ENCODE measurements at regions not wholly inside any gene's neighbourhood (a gene's known extent, or its start where the extent isn't known, plus 50 kb on each side); places are given as distances from the start of the nearest gene placed in this dataset.
A peak's percentile ranks its signal among the peaks of the same experiment; 100 is the strongest.

DNA sequence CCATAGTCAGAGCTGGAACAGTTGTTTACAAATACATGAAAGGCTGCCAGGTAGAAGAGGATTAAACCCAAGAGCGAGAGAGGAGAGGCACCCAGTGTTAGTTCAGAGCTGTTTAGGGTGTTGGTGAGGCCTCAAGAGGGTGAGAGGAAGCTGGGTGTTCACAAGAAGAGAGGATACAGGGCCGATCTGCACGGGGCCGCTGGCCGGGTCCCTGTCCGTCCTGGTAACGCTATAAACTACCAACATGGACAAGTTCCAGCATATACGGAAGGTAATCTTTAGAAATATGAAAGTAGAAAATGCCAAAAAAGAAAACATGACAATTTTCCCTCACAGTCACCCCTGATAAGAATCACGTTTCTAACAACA lies 109.7 kb downstream of the TMEM18 start:
- DNase-seq (no peak), ATAC-seq (no peak)
- Histone ChIP-seq H3K79me2 (ENCODE audit: low read length) (no peaks in the 10 kb centered on the region), H3K27ac (ENCODE audit: low read length) (peak overlapping the region; percentile 82), H3F3A (ENCODE audit: low read length, unreplicated experiment) (no peaks in the 10 kb centered on the region), H3K4me3 (ENCODE audit: low read length) (peak overlapping the region; percentile 48; the same call in 1 of the 2 replicates), H2AFZ (ENCODE audit: low read length) (peak overlapping the region; percentile 76), H3K4me1 (ENCODE audit: insufficient read depth, low read length) (peaks cover 24% of the 10 kb centered on the region), H3K9me3 (ENCODE audit: low read length) (no peaks in the 10 kb centered on the region), H3K4me2 (ENCODE audit: low read length) (peak overlapping the region; percentile 77), H4K20me1 (ENCODE audit: low read length) (no peaks in the 10 kb centered on the region), H3K9ac (ENCODE audit: low read length) (peak overlapping the region; percentile 61), H3K27me3 (ENCODE audit: low read length) (no peaks in the 10 kb centered on the region), H3K36me3 (ENCODE audit: low read depth, low read length) (no peaks in the 10 kb centered on the region), H3K9me2 (replicated peaks; ENCODE audit: low read length) (no peaks in the 10 kb centered on the region)
- TF ChIP-seq EZH2 (IDR thresholded peaks at IDR 0.05; ENCODE audit: low read length, unreplicated experiment), result no peak
- TF ChIP-seq, protein P1, sequence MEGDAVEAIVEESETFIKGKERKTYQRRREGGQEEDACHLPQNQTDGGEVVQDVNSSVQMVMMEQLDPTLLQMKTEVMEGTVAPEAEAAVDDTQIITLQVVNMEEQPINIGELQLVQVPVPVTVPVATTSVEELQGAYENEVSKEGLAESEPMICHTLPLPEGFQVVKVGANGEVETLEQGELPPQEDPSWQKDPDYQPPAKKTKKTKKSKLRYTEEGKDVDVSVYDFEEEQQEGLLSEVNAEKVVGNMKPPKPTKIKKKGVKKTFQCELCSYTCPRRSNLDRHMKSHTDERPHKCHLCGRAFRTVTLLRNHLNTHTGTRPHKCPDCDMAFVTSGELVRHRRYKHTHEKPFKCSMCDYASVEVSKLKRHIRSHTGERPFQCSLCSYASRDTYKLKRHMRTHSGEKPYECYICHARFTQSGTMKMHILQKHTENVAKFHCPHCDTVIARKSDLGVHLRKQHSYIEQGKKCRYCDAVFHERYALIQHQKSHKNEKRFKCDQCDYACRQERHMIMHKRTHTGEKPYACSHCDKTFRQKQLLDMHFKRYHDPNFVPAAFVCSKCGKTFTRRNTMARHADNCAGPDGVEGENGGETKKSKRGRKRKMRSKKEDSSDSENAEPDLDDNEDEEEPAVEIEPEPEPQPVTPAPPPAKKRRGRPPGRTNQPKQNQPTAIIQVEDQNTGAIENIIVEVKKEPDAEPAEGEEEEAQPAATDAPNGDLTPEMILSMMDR (conservative IDR thresholded peaks at IDR 0.05; ENCODE audit: low read depth, low read length), result no peak
- no peak for TF ChIP-seq EZH2phosphoT487 (IDR thresholded peaks at IDR 0.05; ENCODE audit: borderline replicate concordance, low read length)
- intact Hi-C loops (cut with micrococcal nuclease), result no loop called here
- ChIA-PET CTCF (no interaction called here), POLR2A (ENCODE audit: unreplicated experiment) (no interaction called here)
- no TSS peak for BruUV-seq (replicated peaks)

DNA sequence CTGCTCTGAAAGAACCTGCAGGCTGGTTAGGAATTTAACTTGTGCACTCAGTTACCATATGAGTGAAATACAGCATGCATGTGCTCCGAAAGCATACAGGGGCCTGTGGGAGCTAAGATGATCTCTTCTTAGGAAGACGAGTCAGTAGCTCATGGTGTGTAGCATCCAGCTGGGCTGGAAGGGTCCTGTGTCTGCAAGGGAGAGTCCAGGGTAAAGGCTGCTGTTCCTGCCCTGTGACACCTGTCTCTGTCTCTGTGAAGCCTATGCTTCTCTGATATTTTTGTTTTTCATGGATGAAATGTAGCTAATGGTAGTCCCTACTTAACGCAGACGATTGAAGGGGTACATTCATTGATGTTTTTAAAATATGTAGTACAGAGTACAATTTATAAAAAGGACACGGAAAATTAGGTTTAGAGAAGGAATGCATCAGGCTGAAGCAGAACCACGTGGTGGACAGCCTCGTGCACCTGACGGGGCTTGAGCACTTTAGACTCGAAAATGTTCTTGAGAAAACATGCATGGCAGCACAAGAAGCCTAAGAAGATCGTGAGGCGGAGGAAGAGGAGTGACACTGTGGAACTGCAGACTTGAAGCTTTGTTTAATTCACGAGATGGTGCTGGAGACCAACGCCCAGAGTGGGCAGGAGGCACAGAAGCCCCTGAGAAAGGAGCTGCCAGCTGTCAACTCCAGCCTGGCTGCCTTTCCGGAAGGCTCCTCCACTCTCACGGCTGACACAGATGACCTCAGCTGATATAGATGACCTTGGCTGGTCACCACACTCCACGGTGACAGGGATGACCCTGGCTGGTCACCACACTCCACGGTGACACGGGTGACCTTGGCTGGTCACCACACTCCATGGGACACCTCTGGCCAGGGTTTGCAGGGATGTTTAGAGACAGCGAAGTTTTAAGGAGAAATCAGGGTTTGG lies 110.6 kb downstream of the TMEM18 start:
- H3K9ac ChIP-seq (ENCODE audit: low read length), result peak overlapping the region; percentile 61
- H3F3A ChIP-seq (ENCODE audit: low read length, unreplicated experiment), result no peaks in the 10 kb centered on the region
- H3K36me3 ChIP-seq (ENCODE audit: low read depth, low read length), result no peaks in the 10 kb centered on the region
- ChIA-PET POLR2A (ENCODE audit: unreplicated experiment) (no interaction called here), CTCF (no interaction called here)
- H3K27me3 ChIP-seq (ENCODE audit: low read length), result peaks cover under 1% of the 10 kb centered on the region
- peaks cover 24% of the 10 kb centered on the region for H3K4me1 ChIP-seq (ENCODE audit: insufficient read depth, low read length)
- no peak overlapping the region for H2AFZ ChIP-seq (ENCODE audit: low read length)
- H4K20me1 ChIP-seq (ENCODE audit: low read length), result no peaks in the 10 kb centered on the region
- H3K9me2 ChIP-seq (replicated peaks; ENCODE audit: low read length), result no peaks in the 10 kb centered on the region
- no TSS peak for BruUV-seq (replicated peaks)
- intact Hi-C loops (cut with micrococcal nuclease), result no loop called here
- DNase-seq, result no peak
- ATAC-seq, result no peak
- no peak overlapping the region for H3K4me3 ChIP-seq (ENCODE audit: low read length)
- no peaks in the 10 kb centered on the region for H3K9me3 ChIP-seq (ENCODE audit: low read length)
- no peak for TF ChIP-seq EZH2 (IDR thresholded peaks at IDR 0.05; ENCODE audit: low read length, unreplicated experiment)
- no peak for TF ChIP-seq EZH2phosphoT487 (IDR thresholded peaks at IDR 0.05; ENCODE audit: borderline replicate concordance, low read length)
- TF ChIP-seq, protein P1 (conservative IDR thresholded peaks at IDR 0.05; ENCODE audit: low read depth, low read length), result no peak
- H3K4me2 ChIP-seq (ENCODE audit: low read length), result peak overlapping the region; percentile 77; the same call in 1 of the 2 replicates
- no peaks in the 10 kb centered on the region for H3K79me2 ChIP-seq (ENCODE audit: low read length)
- peak overlapping the region; percentile 82 for H3K27ac ChIP-seq (ENCODE audit: low read length)

Data from PC-3 (cell line).